GM18520 (cell line): ENCODE measurements at regions not wholly inside any gene's neighbourhood (a gene's known extent, or its start where the extent isn't known, plus 50 kb on each side); places are given as distances from the start of the nearest gene placed in this dataset.

Source experiments
- ATAC-seq: cut with Tn5 transposase; IDR thresholded peaks from one replicate; pipeline ENCODE4 v1.9.1; 2021; ENCODE audit not compliant: unreplicated experiment

DNA sequence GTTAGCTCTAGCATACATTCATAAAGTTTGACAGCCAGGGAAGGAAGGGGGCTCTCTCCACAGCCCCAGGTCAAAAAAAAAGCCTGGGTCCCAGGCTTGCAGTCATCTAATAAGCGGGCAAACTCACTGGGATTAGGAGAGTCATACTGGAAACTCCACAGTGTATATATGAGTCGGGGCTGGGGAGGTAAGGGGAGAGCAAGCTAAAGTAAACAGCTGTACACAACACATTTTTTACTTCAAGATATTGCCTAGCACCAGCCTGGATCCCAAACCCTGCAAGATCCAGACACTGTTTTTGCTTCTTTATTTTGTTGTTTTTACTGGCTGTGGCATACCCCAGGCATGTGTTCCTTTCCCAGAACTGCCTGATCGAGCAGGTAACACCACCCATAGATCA is 291.3 kb upstream of the TANK start:
- ATAC-seq = no peak

DNA sequence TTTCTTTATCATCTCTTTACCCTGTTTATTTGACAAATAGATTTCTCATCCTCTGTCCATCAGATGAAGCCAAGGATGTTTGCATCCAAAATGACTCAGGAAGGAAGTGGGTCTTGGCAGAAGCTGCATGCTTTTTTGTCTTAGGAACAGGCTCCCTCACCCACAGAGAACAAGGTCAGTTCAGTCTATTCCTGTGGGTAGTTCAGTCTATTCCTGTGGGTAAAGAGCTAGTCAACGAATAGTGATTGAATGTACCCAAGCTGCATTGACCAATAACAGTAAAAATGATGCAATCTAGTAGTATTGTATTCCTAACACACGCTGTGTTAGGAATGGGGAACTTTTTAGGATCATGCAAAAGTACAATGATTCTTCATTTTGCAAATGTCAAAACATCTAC is 290.8 kb upstream of the TANK start:
- no peak for ATAC-seq

- ATAC-seq = no peak
Measured at GRCh38 chr2:160870729-160871465, 289.3 kb upstream of the TANK start.

- no peak for ATAC-seq
Measured at GRCh38 chr2:160871953-160872352, 288.3 kb upstream of the TANK start.

GRCh38 chr2:160876029-160876428 is 284.2 kb upstream of the TANK start:
- no peak for ATAC-seq

GRCh38 chr2:160876765-160877164 is 283.5 kb upstream of the TANK start:
- ATAC-seq = no peak

- no peak for ATAC-seq
Measured at GRCh38 chr2:160878618-160879017, 281.6 kb upstream of the TANK start.

DNA sequence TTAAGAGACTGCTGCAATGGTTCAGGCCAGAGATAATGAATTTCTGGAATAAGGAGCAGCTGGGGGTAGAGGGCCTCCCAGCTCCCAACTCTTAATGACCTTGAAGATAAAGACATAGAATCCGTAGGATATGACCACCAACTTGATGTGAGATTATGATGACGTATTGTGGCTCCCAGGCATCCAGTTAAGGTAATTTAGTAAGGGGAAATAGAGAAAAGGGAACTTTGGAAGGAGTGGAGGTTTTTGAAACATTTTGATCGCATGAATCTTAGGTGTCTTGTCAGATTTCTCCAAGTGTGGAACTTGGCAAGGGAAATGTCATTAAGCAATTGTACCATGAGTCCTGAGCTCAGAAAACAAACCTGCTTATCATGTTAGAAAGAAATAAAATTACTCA is 277.3 kb upstream of the TANK start:
- ATAC-seq = no peak

- ATAC-seq = no peak
Measured at GRCh38 chr2:160884056-160884455, 276.2 kb upstream of the TANK start.

GRCh38 chr2:160889439-160890170 is 270.6 kb upstream of the TANK start:
- ATAC-seq = no peak

DNA sequence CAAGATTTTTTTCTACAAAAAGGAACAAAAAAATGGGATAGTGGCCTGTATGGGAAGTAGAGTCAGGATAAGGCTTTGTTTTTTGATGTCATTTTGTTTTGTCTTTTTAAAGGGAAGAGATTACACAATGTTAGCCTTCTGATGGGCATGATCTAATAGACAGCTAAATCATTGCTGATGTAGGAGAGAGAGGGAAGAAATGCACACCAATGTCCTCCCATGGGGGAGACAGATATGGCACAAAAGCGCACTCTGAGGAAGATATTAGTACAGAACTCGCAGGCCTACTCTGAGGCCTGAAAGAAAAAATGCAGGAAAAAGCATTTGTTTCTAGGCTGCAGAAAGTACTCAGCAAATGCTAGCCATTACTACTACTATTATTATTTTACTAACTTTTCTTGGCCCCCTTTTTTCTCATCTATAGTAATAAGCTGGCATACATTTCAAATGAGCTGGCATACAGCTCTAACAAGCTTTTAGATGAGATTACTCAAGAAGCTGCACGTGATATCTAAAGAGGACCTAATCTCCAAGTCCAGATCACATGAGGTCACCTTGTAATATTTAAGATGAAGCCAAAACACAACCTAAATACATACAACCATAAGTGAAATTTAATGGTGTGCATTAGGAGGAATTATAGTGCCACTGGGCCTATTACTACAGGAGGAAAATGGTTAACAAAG is 269.4 kb upstream of the TANK start:
- ATAC-seq = no peak

GRCh38 chr2:160891353-160891740 is 268.9 kb upstream of the TANK start:
- ATAC-seq = no peak

GRCh38 chr2:160892204-160892603 is 268.0 kb upstream of the TANK start:
- no peak for ATAC-seq

DNA sequence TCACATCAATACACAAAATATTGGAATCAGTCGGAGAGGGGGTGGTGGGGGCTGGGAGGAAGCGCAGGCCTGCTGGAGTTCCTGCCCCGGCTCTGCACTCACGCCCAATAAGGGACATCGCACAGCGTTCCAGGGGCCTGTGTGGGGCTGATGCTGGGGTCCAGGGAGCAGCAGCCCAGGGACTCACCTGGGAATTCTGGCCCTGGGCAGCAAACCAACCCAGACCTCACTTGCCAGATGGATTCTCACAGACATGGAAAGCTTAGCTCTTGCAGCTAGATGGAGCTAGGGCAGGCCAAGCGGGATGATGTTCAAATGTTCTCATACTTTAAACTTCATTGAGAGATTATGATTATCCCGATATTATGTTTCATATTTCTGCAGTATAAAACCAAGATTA is 266.6 kb upstream of the TANK start:
- no peak for ATAC-seq

DNA sequence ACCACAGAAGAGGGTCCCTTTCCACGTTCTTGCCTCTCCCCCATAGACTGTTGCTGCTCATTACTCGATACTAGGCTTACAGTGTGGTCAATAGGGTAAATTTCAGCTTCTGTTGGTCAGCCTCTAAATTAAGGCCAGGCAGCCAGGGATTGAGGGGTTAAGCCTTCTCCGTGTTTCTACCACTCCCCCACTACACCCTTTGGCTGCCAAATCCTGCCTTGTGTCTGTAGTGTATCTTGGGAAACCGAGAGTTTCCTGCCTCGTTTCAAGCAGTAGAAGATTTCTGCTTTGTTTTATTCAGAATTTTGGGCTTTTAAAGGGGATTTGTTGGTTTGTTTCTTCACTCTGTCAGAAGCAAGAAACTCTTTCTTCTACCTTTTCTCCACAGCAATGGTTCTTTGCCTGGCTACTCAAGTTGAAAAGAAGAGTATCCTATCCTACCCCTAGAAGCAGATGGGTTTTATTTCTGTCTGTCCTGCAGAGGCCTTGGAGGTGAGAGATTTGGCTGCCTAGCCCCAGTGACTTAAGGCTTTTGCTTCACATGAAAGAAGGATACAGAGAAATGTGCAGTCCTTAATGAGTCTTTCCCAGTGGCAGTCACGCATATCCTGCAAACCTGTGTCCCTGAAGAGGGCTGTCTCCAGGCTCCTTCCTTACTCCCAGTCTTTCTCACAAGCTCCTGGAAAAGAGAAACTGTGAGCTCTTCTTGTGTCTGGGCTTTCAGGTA is 261.5 kb upstream of the TANK start:
- ATAC-seq = no peak

DNA sequence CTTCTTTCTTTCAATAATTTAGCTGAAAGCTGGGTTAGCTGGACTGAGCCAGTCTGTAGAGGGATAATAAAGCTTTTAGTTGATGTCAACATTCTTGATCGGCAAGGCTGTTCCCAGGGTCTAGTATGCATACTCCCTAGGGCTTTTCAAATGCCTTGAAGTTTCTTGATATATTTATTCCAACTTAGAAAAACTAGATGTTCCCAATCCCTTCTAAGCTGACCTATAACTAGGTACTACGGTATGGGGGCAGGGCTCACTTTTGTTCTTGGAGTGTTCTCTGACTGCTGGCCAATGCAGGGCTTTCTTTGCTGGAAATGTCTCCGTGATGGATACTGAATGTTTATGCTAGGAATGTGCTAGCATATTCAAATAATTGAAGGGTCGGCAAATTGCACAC is 258.6 kb upstream of the TANK start:
- no peak for ATAC-seq

DNA sequence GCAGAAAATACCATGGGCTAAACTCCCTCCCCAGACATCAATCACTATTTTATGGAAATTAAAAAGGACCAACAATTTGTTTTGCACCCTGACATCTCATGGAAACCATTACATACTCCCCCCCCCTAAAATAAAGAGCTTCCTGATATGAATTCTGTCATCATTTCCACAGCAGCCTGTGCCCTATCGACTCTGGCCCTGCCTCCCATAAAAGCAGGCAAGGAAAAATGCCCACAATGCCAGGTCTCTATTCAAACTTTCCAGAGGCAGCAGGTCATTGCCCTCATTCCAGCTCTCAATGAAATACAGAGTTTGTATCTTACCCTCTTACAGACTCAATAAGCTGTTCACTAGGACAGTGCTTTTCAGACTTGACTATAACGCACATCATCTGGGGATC is 254.4 kb upstream of the TANK start:
- no peak for ATAC-seq

- no peak for ATAC-seq
Measured at GRCh38 chr2:160906878-160907277, 253.3 kb upstream of the TANK start.

DNA sequence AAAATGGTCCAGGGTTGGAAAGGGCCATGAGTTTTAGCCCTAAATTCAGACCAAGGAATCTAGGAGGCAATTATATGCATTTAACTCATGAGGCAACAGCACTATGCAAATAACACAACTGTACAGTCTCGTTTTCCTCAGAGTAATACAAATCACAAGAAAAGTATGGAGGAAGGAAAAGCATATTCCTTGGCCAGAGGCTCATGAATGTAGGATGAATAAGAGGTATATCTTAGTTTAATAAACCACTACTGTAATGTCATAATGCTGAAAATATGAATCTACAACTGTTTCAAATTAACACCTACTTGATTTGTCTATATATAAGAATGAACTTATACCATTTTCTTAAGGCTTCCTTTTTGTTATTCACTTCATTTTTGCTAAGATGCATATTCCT is 252.5 kb upstream of the TANK start:
- ATAC-seq = no peak

- ATAC-seq = no peak
Measured at GRCh38 chr2:160908157-160908556, 252.1 kb upstream of the TANK start.

- no peak for ATAC-seq
Measured at GRCh38 chr2:160909781-160910242, 250.4 kb upstream of the TANK start.
